HG03097 (cell line): ENCODE measurements at regions not wholly inside any gene's neighbourhood (a gene's known extent, or its start where the extent isn't known, plus 50 kb on each side); places are given as distances from the start of the nearest gene placed in this dataset.
A peak's percentile ranks its signal among the peaks of the same experiment; 100 is the strongest.
"Not testable (repeated sequence)": the region's sequence is repeated elsewhere in the genome, so short reads cannot be mapped to it uniquely, and the experiment has no call there.

ENCODE experiments used
- ATAC-seq: cut with Tn5 transposase; IDR thresholded peaks from one replicate; pipeline ENCODE4 v1.9.1; 2021; ENCODE audit not compliant: unreplicated experiment, low FRiP score

DNA sequence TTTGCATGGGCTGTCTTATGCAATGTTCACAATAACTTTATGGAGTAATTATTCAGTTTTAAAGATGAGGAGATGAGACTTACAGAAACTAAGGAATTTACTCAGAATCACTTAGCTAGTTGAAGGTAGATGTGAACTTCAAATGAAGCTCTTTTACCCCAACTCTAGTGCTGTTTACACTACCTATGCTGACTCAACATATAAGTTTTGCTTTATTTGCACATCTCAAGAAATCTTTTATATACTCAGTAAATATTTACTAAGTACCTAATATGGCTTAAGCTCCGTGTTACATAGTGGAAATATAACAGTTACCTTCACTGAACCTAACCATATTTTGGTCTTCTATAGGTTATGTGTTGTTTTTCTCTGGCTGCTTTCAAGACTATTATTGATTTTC, 293.2 kb downstream of the ANXA1 start:
- no peak for ATAC-seq

- ATAC-seq = not testable (repeated sequence)
Observed at GRCh38 chr9:73445384-73445783, 293.7 kb downstream of the ANXA1 start.

DNA sequence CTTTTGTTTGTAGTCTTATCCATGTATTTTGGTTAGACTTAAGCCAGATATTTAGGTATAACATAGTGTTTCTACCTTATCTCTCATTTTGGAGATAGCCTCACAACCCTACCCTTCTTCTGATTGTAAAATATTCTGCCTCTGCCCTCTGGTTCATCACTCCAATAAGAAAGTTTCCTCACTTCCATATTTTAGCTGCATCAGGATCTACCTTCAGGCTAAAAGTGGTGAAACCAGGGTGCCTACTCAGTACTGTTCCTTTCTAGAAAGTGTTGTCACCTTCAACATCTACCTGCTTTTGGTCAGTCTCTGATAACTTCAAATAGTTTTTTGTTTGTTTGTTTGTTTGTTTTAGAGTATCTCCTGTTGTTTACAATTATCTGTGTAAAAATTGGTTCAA, 294.6 kb downstream of the ANXA1 start:
- no peak for ATAC-seq

DNA sequence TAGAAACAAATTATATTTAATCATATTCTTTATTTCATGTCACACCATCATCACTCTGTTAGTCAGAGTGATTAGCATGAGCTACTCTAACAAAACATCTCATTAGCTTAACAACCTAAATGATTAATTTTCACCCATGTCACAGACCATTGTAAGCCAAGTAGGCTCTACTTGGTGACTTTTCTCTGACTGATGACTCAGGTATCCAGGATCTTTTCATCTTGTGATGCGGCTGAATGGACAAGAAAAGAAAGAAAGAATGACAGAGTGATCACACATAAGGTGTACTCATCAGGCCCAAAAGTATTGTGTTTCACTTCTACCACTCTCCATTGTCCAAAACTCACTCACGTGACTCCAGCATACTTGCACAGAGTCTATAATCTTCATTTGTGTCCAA, 299.3 kb downstream of the ANXA1 start:
- no peak for ATAC-seq

GRCh38 chr9:73459817-73460216, 308.2 kb downstream of the ANXA1 start:
- no peak for ATAC-seq

DNA sequence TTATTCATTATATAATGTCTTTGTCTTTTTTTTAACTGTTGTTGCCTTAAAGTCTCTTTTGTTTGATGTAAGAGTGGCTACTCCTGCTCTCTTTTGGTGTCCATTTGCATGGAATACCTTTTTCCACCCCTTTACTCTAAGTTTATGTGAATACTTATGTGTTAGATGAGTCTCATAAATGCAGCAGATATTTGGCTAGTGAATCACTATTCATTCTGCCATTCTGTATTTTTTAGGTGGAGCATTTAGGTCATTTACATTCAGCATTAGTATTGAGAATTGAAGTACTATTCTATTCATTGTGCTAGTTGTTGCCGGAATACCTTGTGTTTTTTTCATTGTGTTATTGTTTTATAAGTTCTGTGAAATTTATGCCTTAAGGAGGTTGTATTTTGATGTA, 317.1 kb downstream of the ANXA1 start:
- ATAC-seq = no peak

DNA sequence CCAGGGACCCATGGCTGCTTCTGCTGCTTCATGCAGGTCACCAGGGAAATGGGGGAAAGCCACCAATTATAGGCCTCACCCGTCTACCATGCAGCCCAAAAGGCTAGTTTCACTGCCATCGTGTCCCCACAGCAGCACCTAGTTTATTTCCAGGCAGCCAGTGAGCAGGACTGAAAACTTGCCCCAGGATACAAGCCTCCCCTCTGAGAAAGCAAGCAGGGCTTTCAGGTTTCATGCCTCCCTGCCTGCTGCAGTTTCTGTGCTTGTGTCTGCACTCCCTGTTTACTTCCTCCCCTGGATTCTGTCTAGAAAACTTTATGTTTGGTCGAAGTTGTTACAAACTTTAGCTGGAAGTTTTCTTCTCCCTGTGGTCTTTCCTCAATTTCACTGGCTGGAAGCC, 319.1 kb downstream of the ANXA1 start:
- no peak for ATAC-seq

DNA sequence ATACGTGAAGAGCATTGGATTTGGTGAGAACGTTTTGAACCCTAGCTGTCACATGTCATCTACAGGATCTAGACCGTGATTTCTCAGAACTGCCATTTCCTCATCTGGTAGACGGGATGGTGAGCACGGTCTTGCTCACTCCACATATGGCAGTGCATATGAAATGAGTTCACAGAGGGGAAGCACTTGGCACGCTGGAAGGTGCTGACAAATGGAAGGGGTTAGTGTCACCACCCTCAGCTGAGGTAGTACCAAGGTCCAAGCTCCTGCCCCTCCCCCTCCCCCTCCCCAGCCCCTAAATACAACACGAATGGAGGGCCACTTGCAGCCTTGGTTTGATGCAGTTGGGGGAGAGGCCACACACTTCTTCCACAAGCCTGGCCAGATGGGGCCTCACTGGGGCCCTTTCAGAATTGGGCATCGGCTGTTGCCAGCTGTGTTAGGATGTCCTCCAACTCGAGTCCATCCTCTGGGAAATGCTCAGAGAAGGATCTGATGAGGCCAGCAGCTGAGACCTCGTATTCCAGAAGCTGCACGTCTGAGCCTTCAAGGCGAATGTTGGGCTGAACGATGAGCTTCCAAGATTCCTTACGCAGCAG, 322.4 kb downstream of the ANXA1 start:
- no peak for ATAC-seq

DNA sequence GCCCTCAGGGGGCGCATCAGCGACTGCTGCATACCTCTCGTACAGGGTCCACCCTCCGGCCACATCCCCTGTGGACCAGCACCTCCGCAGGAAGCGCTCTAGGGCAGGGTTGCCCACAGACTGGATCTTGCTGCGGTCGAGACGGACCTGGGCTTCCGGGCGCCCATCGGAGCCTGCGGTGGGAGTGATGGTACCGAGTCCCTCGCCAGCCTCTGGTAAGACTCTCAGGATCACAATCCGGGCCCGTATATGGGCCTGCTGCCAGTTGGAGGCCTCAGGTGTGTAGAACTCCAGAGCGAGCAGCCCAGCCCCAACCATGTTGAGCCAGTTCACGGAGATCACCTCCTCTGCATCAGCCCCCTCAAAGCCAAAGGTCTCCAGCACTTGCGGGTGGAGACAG, 323.0 kb downstream of the ANXA1 start:
- ATAC-seq = no peak

DNA sequence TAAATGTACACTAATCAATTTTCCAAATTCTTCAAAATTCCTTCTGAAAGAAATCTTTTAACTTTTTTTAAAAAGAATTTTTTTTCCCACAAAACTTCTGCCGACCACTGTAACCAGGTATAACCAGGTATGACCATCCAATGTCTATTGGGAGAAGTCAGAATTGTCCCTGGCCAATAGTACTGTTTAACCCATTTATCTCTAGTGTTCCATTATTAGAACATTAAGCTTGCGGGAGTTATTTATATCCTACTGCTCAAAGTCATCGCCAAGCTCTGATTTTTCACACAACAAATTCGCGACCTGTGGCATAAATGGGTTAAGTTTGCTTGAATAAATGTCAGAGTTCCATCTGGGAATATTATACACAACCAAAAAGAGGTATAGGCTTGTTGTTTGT, 343.2 kb downstream of the ANXA1 start:
- no peak for ATAC-seq

GRCh38 chr9:73497796-73498195, 346.1 kb downstream of the ANXA1 start:
- no peak for ATAC-seq

DNA sequence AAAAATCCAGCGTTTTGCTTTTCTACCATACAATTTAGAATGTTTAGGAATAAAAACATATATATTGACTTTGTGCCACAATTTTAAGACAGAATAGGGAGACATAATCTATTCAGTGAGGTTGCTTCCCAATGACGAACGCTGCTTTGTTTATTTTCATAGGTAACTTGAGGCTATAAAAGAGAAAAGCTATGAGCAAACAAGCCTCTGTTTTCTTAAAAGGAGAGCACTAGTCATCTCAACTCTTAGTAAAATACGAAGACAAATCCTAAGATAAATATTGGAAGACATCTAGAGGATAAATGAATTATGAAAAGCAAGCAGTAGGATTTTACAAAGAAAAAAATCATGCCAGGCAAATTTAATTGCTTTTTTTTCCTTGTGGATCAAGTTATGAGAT, 363.6 kb downstream of the ANXA1 start:
- no peak for ATAC-seq

DNA sequence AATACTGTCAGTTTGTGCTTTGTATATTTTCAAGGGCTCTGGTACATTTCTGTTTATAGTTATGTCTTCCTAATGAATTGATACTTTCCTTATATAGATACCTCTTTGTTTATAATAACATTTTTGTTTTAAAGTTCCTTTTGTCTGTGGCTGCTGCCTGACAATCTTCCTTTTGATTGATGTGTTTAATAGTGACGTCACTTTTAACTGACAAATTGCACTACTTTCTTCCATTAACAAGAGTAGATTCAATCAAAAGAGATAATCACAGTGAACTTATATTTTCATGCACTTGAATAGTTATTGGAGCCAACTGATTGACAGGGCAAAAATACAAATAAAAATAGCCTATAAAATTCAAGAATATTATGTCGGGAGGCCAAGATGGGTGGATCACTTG, 371.7 kb downstream of the ANXA1 start:
- no peak for ATAC-seq

- ATAC-seq = no peak
Observed at GRCh38 chr9:73525350-73525749, 373.7 kb downstream of the ANXA1 start.

- ATAC-seq = no peak
Observed at GRCh38 chr9:73527521-73527920, 375.9 kb downstream of the ANXA1 start.

- no peak for ATAC-seq
Observed at GRCh38 chr9:73528926-73529325, 377.3 kb downstream of the ANXA1 start.

GRCh38 chr9:73529666-73530065, 378.0 kb downstream of the ANXA1 start:
- no peak for ATAC-seq

DNA sequence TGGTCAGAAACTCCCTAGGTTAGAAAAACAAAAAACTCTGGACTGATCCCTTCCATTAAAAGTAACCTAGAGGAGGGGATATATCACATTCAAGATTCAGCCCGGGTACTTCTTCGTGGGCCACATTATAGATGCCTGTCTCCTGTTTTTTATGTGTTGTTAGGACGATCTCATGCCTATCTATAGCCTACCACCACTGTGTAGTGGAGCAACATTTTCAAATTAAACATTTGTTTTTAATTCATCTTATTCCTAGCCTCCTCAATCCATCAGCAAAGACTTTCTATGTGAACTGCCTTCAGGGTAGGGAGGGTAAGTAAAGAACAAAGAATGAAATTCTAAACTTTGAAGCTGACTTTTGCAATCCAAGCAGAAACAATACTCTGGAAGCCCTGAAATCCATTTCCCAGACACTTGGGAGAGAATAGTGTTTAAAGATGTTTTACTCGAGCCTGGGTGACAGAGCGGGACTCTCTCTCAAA, 379.4 kb downstream of the ANXA1 start:
- ATAC-seq = no peak

DNA sequence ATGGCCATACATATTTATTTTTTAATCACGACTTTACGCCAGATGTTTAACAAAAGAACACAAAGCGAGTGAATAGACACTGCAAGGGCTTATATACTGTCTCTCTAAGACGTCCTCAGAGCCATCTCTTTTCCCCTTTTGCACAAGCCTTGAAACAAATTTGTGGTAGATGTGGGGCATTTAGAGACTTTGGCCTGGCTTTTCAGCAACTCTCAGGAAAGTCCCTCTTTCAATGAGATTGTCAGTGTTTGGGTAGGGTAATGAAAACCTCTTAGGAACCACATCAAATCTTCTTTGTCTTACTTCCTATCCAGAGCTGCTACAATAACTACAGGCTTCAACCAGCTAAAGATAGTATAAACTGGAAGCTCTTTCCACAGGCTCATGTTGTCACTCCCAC, 380.0 kb downstream of the ANXA1 start:
- peak; percentile 55 for ATAC-seq

DNA sequence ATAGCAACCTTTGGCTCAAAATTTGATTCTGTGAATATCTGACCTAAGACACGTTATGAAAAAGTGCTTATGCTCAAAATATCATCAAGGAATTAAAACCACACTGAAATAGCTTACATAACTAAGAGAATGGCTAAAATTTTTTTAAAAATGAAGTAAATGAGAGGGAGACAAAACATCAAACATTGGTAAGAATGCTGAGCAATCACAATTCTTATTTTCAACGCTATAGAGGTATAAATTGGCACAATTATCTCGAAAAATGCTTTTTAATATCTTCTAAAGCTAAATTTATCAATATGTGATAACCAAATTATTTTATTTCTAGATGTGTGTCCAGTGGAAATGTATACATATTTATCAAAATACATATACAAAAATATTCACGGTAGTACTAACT, 381.3 kb downstream of the ANXA1 start:
- no peak for ATAC-seq

- ATAC-seq = no peak
Observed at GRCh38 chr9:73536403-73536802, 384.7 kb downstream of the ANXA1 start.

DNA sequence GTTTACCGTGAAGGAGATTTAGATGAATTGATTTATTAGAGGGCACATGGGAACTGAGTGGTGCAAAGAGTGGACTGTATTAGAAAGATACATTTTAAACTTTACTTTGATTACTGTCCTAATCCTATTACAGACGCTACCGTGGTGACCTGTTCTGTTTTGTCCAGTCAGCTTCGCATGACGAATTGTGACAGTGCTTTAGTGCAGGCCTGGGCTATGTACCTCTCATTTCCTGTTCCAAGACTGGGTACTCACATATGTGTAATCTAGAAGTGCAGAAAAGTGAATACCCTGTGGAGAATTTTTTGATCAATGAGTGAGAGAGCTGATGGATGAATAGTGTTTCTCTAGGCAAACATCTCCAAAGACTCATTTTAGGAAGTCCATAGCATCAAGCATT, 385.9 kb downstream of the ANXA1 start:
- no peak for ATAC-seq

GRCh38 chr9:73539881-73540390, 388.3 kb downstream of the ANXA1 start:
- ATAC-seq = no peak
